Prostate gland (tissue), 2 donors: ENCODE measurements at regions not wholly inside any gene's neighbourhood (a gene's known extent, or its start where the extent isn't known, plus 50 kb on each side); places are given as distances from the start of the nearest gene placed in this dataset.

Experiments
- DNase-seq: peaks from one replicate; pipeline ENCODE4 v3.0.0-alpha.2; 2019; ENCODE audit warnings: low spot score
- H3K27ac ChIP-seq, 2 donors: fragments of 200-600 bp; sonication (generic); 2 replicates each; pipeline ENCODE4 v1.5.1; 2017 to 2019
- H3K27me3 ChIP-seq: fragments of 200-600 bp; sonication (generic); replicated peaks from 2 replicates; pipeline ENCODE4 v1.5.1; 2019; ENCODE audit not compliant: insufficient read depth
- H3K36me3 ChIP-seq, 2 donors: fragments of 200-600 bp; sonication (generic); 1 replicate in 1 of 2; 2 replicates in 1 of 2; pipeline versions ENCODE4 v1.5.1 to v1.8.1; 2017 to 2019
- H3K4me1 ChIP-seq: fragments of 200-600 bp; sonication (generic); replicated peaks from 2 replicates; pipeline ENCODE4 v1.5.1; 2019
- H3K4me3 ChIP-seq, 2 donors: fragments of 200-600 bp; sonication (generic); 2 replicates each; pipeline ENCODE4 v1.5.1; 2017 to 2019
- H3K9me3 ChIP-seq: fragments of 200-600 bp; sonication (generic); 2 replicates; pipeline ENCODE4 v1.5.1; 2017
- CTCF ChIP-seq, 4 experiments: fragments of 200-600 bp in 2 of 4; fragments of 450-650 bp in 2 of 4; sonication (generic) in 2 of 4; IDR thresholded peaks; 1 replicate in 3 of 4; 2 replicates in 1 of 4; pipeline ENCODE4 v1.5.1; 2016 to 2019; ENCODE audit warnings: antibody characterized with exemption in 4 of 4, mild to moderate bottlenecking in 2 of 4, moderate library complexity in 2 of 4
- POLR2A ChIP-seq: fragments of 450-650 bp; IDR thresholded peaks from one replicate; pipeline ENCODE4 v1.6.1; 2016; ENCODE audit warnings: antibody characterized with exemption, mild to moderate bottlenecking
- POLR2AphosphoS5 ChIP-seq: sonication (generic); formaldehyde crosslinking; IDR thresholded peaks from one replicate; pipeline ENCODE4 v1.6.1; 2017; ENCODE audit warnings: antibody characterized with exemption
- WGBS: methylation state at CpG from one replicate; pipeline ENCODE4 v1.1.5; 2018; 5-methylcytosine and 5-hydroxymethylcytosine counted together
- intact Hi-C: fragments of 100-400 bp; cut with DNase I; formaldehyde crosslinking; loops from one replicate; pipeline ENCODE4 v1.14.2; 2022

GRCh38 chr11:105489446-105489845 lies 120.4 kb upstream of the GRIA4 start:
- H3K4me1 ChIP-seq = no peaks in the 10 kb centered on the region
- no peaks in the 10 kb centered on the region for H3K9me3 ChIP-seq
- H3K27ac ChIP-seq = no peak overlapping the region
- H3K27me3 ChIP-seq = no peaks in the 10 kb centered on the region
- DNase-seq = no peak
- TF ChIP-seq POLR2A (no peak), CTCF (IDR thresholded peaks at IDR 0.05) (no peak), POLR2AphosphoS5 (no peak)
- H3K36me3 ChIP-seq = no peaks in the 10 kb centered on the region
- WGBS = 50% methylated on average over 4 of the region's 4 CpGs
- H3K4me3 ChIP-seq = no peak overlapping the region
- intact Hi-C loops = no loop called here

GRCh38 chr11:105486929-105487328 lies 122.9 kb upstream of the GRIA4 start:
- Histone ChIP-seq H3K36me3 (no peaks in the 10 kb centered on the region), H3K27me3 (no peaks in the 10 kb centered on the region), H3K4me3 (no peak overlapping the region), H3K27ac (no peak overlapping the region), H3K4me1 (no peaks in the 10 kb centered on the region), H3K9me3 (no peaks in the 10 kb centered on the region)
- intact Hi-C loops = no loop called here
- no peak for DNase-seq
- no peak for TF ChIP-seq POLR2A
- TF ChIP-seq CTCF (IDR thresholded peaks at IDR 0.05) = no peak
- TF ChIP-seq POLR2AphosphoS5 = no peak
- WGBS = 98% methylated on average over 11 of the region's 11 CpGs

- intact Hi-C loops = no loop called here
- H3K9me3 ChIP-seq = no peaks in the 10 kb centered on the region
- TF ChIP-seq POLR2A (no peak), CTCF (IDR thresholded peaks at IDR 0.05) (no peak), POLR2AphosphoS5 (no peak)
- no peaks in the 10 kb centered on the region for H3K4me1 ChIP-seq
- no peak overlapping the region for H3K4me3 ChIP-seq
- DNase-seq = no peak
- no peak overlapping the region for H3K27ac ChIP-seq
- WGBS = 100% methylated on average over 1 of the region's 1 CpG
- H3K36me3 ChIP-seq = no peaks in the 10 kb centered on the region
- no peaks in the 10 kb centered on the region for H3K27me3 ChIP-seq
Observed at GRCh38 chr11:105469931-105470330, 139.9 kb upstream of the GRIA4 start.

GRCh38 chr11:105468154-105468553 lies 141.7 kb upstream of the GRIA4 start:
- WGBS = 74% methylated on average over 3 of the region's 3 CpGs
- no peaks in the 10 kb centered on the region for H3K9me3 ChIP-seq
- no peak for TF ChIP-seq POLR2AphosphoS5
- no peak for TF ChIP-seq POLR2A
- no peak for TF ChIP-seq CTCF (IDR thresholded peaks at IDR 0.05)
- no peak overlapping the region for H3K27ac ChIP-seq
- H3K4me3 ChIP-seq = no peak overlapping the region
- no peaks in the 10 kb centered on the region for H3K27me3 ChIP-seq
- H3K36me3 ChIP-seq = no peaks in the 10 kb centered on the region
- no peaks in the 10 kb centered on the region for H3K4me1 ChIP-seq
- intact Hi-C loops = no loop called here
- no peak for DNase-seq

GRCh38 chr11:105466582-105467228 lies 143.2 kb upstream of the GRIA4 start:
- WGBS = 27% methylated on average over 2 of the region's 2 CpGs
- intact Hi-C loops = no loop called here
- Histone ChIP-seq H3K36me3 (no peaks in the 10 kb centered on the region), H3K4me3 (no peak overlapping the region), H3K4me1 (no peaks in the 10 kb centered on the region), H3K27ac (no peak overlapping the region), H3K27me3 (no peaks in the 10 kb centered on the region), H3K9me3 (no peaks in the 10 kb centered on the region)
- DNase-seq = no peak
- TF ChIP-seq CTCF (IDR thresholded peaks at IDR 0.05) (no peak), POLR2A (no peak), POLR2AphosphoS5 (no peak)
